ACHN (cell line): ENCODE measurements at regions not wholly inside any gene's neighbourhood (a gene's known extent, or its start where the extent isn't known, plus 50 kb on each side); places are given as distances from the start of the nearest gene placed in this dataset.

Source experiments
- DNase-seq: peaks from one replicate; pipeline ENCODE4 v3.0.0-alpha.2; 2015
- in situ Hi-C: cut with HindIII; loops from 2 replicates; pipeline ENCODE4 v1.10.0; 2017; ENCODE audit warnings: low sequenced_read_pairs, low pct_ligation_motif_present, low pct_unique_long_range_greater_than_20kb

- DNase-seq, result no peak
- in situ Hi-C loops, result no loop called here
Observed at GRCh38 chr4:145351922-145352321, 129.7 kb upstream of the SMAD1 start.

- in situ Hi-C loops, result no loop called here
Observed at GRCh38 chr4:145351162-145351561, 130.5 kb upstream of the SMAD1 start.

GRCh38 chr4:145348291-145348690, 133.4 kb upstream of the SMAD1 start:
- in situ Hi-C loops, result no loop called here

More at GRCh38 chr4:145351162-145351561, 130.5 kb upstream of the SMAD1 start:
- DNase-seq, result no peak

GRCh38 chr4:145347684-145348083, 134.0 kb upstream of the SMAD1 start:
- in situ Hi-C loops, result no loop called here
- no peak for DNase-seq

More at GRCh38 chr4:145348291-145348690, 133.4 kb upstream of the SMAD1 start:
- no peak for DNase-seq

- in situ Hi-C loops, result no loop called here
- no peak for DNase-seq
Observed at GRCh38 chr4:145346081-145346480, 135.6 kb upstream of the SMAD1 start.

- DNase-seq, result no peak
Observed at GRCh38 chr4:145345401-145345800, 136.3 kb upstream of the SMAD1 start.

GRCh38 chr4:145341381-145341780, 140.3 kb upstream of the SMAD1 start:
- in situ Hi-C loops, result no loop called here
- no peak for DNase-seq

More at GRCh38 chr4:145345401-145345800, 136.3 kb upstream of the SMAD1 start:
- in situ Hi-C loops, result no loop called here

GRCh38 chr4:145340071-145340675, 141.5 kb upstream of the SMAD1 start:
- in situ Hi-C loops, result no loop called here
- no peak for DNase-seq

GRCh38 chr4:145339075-145339725, 142.5 kb upstream of the SMAD1 start:
- no peak for DNase-seq
- in situ Hi-C loops, result no loop called here

- DNase-seq, result no peak
- in situ Hi-C loops, result no loop called here
Observed at GRCh38 chr4:145338568-145338967, 143.1 kb upstream of the SMAD1 start.

- no peak for DNase-seq
- in situ Hi-C loops, result no loop called here
Observed at GRCh38 chr4:145337391-145337790, 144.3 kb upstream of the SMAD1 start.

- DNase-seq, result no peak
- in situ Hi-C loops, result no loop called here
Observed at GRCh38 chr4:145333786-145334185, 147.9 kb upstream of the SMAD1 start.

GRCh38 chr4:145326491-145326890, 146.1 kb upstream of the OTUD4 start:
- no peak for DNase-seq
- in situ Hi-C loops, result no loop called here

- no peak for DNase-seq
- in situ Hi-C loops, result no loop called here
Observed at GRCh38 chr4:145324161-145324560, 143.8 kb upstream of the OTUD4 start.

- in situ Hi-C loops, result no loop called here
Observed at GRCh38 chr4:145320294-145320693, 139.9 kb upstream of the OTUD4 start.

GRCh38 chr4:145319751-145320150, 139.4 kb upstream of the OTUD4 start:
- in situ Hi-C loops, result no loop called here
- no peak for DNase-seq

More at GRCh38 chr4:145320294-145320693, 139.9 kb upstream of the OTUD4 start:
- no peak for DNase-seq

- in situ Hi-C loops, result no loop called here
Observed at GRCh38 chr4:145316897-145317574, 136.6 kb upstream of the OTUD4 start.

GRCh38 chr4:145315811-145316225, 135.4 kb upstream of the OTUD4 start:
- in situ Hi-C loops, result no loop called here
- no peak for DNase-seq

More at GRCh38 chr4:145316897-145317574, 136.6 kb upstream of the OTUD4 start:
- DNase-seq, result no peak

- no peak for DNase-seq
- in situ Hi-C loops, result no loop called here
Observed at GRCh38 chr4:145308598-145308997, 128.2 kb upstream of the OTUD4 start.
